Posterior cingulate gyrus (tissue), 11 donors: ENCODE measurements at regions not wholly inside any gene's neighbourhood (a gene's known extent, or its start where the extent isn't known, plus 50 kb on each side); places are given as distances from the start of the nearest gene placed in this dataset.
"Not testable (repeated sequence)": the region's sequence is repeated elsewhere in the genome, so short reads cannot be mapped to it uniquely, and the experiment has no call there.

Experiments
- DNase-seq, 10 donors: peaks; one replicate each; pipeline versions ENCODE4 v3.0.0 to v3.0.0-alpha.2; 2020 to 2021; ENCODE audit warnings: mixed read lengths in 3 of 10
- intact Hi-C: fragments of 100-400 bp; cut with DNase I; formaldehyde crosslinking; loops from one replicate; pipeline ENCODE4 v1.15.1; 2023

DNA sequence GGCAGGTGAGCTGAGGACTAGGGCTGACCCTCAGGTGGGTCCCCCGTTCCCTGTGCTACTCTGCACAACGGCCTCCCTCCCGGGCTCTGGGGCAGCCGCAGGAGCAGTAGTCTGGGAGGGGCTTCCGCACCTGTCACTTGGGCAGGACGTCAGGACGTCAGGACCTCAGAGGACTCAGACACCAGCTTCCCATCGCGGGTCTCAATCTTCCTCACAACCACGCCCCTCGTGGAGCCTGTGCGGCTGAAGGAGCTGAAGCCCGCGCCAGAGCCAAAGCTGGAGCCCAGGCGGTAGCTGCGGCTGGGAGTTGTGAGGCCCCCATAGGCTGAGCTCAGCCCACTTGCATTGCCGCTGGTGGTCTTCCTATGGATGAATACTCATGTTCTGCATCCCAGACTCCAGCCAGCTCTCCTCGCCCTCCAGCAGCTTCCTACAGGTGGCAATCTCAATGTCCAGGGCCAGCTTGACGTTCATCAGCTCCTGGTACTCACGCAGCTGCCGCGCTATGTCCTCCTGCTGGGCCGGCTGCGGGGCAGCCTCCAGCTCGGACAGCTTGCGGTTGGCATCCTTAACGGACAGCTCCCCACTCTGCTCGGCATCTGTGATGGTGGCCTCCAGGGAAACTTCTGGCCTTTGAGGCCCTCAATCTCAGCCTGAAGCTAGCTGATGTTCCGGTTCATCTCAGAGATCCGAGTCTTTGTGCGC is 381.4 kb upstream of the RGMB start:
- intact Hi-C loops, result no loop called here
- DNase-seq, result peak in 2 of 10 donors; percentile 74 to 79

DNA sequence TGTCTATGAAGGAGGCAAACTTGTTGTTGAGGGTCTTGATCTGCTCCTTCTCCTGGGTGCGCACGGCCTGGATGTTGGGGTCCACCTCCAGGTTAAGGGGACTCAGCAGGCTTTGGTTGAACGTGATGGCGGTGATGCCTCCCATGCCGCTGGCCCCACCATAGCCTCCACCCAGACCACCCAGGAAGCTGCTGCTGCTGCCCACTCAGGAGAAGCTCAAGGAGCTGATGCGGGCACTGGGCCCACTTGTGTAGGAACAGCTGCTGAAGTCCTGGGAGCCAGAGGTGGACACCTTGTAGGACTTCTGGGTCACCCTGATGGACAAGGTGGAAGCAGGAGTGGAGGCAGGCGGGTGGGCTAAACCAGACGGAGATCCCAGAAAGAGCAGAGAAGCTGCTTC is 380.3 kb upstream of the RGMB start:
- intact Hi-C loops, result not testable (repeated sequence)
- peak in 2 of 10 donors; percentile 46 to 76 for DNase-seq

DNA sequence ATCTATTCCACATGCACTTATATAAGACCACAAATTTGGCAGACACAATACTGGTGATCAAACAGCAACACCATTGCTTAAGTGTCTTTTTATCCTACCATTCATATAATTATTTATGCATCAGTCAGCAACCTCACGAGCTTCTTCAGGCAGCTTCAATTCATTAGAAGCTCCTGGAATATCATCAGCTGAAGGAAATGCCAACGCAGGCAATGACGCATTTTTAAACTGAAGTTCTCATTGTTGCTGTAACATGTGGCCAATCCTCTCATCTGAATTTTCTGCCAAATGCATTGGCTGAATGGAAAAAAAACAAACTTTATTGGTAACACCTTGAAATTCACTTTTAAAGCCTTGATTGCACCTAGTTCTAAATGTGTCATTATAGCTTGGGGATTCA is 376.4 kb upstream of the RGMB start:
- intact Hi-C loops, result no loop called here
- DNase-seq, result no peak

DNA sequence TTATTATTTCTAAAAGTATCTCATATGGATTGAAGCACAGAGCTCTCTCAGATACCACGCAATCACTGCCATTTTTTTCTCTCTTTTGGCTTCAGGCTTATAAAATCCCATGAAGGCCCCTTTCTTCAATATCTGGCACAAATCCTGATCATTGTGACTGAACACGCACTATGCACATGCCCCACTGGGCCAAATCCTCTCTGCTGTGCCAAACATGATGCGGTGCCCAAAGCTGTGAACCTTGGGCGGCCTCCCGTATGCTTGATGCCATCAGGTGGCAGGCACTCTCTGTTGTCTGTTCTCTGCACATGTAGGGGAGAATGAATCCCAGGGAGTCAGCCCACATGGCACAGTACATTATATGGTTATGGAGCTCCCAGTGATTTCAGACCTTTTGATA is 375.0 kb upstream of the RGMB start:
- peak in 4 of 10 donors; percentile 39 to 76 (median 52) for DNase-seq
- intact Hi-C loops, result no loop called here

DNA sequence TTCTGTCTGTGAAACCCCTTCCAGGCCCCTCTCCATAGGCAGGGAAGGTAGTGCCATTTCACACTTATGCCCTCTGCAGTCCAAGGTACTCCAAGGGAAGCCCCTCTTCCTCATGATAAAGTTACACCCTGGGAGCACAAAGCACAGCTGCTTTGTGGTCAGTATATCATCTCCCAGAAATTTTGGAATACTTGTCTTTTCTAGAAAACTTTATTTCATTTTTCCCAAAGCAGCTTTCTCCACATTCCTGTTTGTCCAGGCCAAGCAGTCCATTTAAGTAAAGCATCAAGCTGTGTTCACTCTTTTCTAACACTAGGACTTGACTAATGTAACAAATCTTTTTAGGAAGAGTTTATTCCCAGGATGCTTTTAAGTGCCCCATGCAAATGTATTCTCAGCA is 371.8 kb upstream of the RGMB start:
- DNase-seq, result no peak
- intact Hi-C loops, result no loop called here

DNA sequence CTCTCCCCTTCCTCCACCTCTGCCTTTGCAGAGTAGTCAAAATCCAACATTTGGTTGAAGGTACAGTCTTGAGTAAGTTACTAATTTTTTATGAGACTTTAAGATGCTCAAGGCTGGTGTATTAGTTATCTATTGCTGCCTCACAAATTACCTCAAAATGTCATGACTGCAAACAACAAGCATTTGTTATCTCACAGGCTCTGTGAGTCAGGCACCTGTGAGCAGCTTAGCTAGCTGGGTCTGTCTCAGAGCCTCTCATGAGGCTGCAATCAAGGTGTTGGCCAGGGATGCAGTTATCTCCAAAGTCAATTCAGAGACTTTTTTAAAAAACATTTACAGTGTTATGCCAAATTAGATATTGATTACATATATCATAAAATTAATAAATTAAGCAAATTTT is 371.3 kb upstream of the RGMB start:
- intact Hi-C loops, result no loop called here
- DNase-seq, result no peak

DNA sequence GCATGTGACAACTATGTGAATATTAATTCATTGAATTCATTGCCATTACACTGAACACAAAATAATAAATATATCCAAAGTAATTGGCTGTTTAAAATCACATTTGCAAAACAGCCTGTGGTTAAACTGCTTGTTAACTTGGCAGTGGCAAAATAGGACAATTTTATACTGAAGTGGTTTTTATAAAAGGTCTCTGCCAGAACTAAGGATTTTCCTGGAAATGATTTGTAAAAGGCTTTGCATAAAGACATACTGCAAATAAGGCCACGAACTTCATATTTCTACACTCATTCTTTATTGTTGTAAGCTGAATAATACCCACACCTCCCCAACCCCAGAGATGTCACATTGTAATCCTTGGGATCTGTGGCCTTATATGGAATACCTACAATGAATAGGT is 370.3 kb upstream of the RGMB start:
- DNase-seq, result no peak
- intact Hi-C loops, result no loop called here

DNA sequence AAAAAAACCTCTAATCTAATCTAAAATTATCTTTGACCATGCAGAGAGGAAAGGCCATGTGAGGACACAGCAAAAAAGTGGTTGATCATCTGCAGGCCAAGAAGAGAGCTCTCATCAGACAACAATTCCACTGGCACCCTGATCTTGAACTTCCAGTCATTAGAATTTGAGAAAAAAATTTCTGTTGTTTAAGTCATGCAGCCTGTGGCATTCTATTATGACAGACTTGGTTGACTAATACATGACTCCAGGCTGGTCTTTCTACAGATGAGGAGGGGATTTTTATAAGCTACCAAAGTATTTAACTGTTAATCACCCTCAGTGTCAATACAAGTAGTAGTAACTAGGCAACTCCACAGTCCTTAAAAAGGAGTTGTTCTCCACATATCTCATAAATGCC is 358.5 kb upstream of the RGMB start:
- intact Hi-C loops, result no loop called here
- DNase-seq, result no peak

DNA sequence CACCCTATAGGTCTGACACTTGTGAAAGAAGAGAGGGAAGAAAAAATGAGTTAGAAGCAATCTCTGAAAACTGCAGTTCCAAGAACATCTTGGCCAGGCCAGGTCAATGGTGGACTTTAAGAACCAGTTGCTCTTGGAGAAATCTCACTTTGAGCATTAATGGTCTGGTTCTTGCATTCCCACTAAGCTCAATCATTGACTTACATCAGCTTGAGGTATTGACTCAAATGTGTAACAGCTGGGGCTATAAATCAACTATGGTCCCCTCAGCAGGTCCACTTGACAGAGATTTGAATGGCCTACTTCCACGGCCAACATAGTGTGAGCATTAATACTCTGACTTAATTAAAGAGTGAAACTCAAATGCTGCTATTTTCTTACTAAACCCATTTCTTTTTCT is 357.8 kb upstream of the RGMB start:
- DNase-seq, result no peak
- intact Hi-C loops, result no loop called here

DNA sequence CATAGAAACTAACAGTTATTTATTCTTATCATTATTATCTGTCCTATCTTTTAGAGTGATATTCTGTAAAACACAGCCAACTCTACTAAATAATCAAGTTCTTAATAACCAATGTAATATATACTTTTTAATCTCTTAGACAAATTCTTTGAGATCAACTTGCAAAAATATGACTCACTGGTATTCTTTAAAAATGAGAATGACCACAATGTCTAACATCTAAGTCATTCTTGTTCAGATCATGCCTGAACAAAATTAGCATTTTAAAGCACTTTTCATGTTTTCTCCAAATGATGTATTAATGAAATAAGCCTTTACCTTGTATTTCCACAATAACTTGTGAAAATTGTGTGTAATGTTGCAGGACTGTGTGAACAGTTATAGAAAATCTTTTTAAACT is 356.9 kb upstream of the RGMB start:
- no peak for DNase-seq

DNA sequence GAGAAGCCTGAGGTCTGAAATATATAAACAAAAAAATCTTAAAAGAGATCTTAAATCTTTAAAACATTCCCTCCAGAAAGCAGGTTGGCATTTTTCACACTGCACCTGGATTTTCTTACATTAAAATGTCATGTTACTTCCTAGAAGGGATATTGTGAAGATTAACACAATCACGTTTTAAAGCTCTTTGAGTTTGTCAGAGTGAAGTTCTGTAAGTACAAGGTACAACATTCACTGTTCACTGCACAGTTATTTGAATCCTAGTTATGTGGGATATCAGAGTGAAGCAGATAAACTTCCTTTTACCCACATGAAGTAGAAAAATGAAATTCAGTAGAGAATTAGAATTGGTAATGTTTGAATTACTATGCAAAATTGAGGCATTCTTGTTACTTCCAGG is 353.6 kb upstream of the RGMB start:
- no peak for DNase-seq
- intact Hi-C loops, result no loop called here

More for the DNA sequence above, 356.9 kb upstream of the RGMB start:
- intact Hi-C loops, result no loop called here

DNA sequence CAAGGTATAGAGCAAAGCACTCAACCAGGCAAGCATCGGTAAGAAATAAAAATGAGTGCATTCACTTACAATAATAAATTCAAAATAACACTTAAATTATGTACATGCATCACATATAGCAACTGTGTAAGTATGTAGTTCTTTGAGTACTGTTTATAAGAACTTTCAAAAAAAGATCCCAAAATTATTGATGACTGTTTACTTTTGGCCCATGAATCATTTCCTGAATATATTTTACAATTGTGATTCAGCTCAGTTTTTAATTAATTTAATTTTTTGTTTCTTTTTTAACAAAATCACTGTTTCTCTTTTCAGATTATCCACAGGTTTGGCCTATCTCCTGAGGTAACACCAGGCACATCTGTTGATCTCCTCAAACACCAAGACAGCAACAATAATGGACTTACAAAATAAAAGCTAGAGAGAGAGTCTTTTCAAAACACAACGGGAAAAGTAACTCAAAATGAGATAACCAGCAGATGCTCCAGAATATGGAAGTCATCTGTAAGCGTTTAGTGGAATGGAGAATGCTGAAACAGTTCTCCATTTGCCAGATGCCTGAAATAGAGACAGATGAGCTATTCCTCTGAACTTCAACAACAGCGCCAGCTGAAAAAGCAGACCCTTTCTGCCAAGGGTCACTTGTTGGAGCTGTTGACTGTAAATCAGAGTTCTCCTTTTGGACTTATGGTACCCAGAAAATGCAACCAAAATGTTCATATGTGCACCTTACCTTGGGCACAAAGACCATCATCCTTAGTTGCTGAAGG is 348.6 kb upstream of the RGMB start:
- intact Hi-C loops, result no loop called here

DNA sequence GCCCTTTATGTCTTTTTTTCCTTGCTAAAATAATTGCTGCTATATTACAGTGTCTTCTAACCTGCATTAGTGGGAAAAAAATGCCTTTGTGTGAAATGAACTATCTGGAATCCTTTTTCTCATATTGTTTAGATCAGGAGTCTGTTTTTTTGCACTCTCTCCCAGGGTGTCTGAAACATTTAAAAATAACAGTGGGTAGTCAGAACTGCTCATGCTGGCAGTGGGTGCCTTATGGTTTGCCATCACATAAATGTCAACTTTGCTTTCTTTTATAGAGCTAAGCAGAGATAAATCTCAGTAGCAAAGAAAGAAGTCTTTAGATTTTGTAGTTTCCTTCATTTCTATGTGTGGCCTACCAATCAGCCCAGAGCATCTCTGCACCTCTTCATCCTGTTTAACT is 347.8 kb upstream of the RGMB start:
- intact Hi-C loops, result no loop called here
- peak in 1 of 10 donors; percentile 67 for DNase-seq

More for the DNA sequence above, 348.6 kb upstream of the RGMB start:
- no peak for DNase-seq

DNA sequence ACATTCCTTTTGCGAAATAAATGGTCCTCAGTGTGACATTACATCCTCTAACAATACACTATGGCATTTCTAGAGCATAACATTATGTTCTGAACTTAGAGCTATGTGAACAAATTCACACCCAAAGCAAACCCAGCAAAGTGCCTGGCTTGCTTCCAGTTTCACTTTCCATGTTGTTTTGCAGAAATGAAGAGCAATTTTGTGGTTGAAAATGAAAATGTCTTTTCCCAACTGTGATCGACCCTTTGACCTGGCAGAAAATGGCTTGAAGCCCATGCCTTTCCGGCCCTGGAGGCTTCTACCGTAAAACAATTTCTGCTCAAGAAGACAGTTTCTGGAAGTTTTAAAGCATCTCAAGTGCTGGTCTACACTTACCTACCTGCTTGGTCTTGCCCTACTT is 344.7 kb upstream of the RGMB start:
- peak in 1 of 10 donors; percentile 2 for DNase-seq
- intact Hi-C loops, result no loop called here

DNA sequence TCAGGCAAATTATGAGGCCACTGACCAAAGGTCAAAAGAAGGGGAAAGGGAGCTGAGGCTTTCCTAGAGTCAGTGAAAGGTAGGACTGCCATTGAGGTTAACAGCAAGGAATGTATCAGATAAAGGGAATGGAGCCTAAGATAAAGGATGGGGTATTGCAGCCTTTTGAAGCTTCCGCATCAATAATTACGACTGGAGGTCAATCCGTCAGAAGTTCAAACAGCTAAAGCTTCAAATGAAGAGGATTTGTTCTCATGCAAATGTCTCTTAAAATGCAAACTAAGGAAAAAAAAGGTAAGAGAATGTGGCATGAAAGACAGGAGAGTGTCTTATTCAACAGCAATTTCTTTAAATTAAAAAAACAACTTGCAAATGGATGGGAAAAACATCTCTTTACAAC is 341.1 kb upstream of the RGMB start:
- intact Hi-C loops, result no loop called here
- no peak for DNase-seq

DNA sequence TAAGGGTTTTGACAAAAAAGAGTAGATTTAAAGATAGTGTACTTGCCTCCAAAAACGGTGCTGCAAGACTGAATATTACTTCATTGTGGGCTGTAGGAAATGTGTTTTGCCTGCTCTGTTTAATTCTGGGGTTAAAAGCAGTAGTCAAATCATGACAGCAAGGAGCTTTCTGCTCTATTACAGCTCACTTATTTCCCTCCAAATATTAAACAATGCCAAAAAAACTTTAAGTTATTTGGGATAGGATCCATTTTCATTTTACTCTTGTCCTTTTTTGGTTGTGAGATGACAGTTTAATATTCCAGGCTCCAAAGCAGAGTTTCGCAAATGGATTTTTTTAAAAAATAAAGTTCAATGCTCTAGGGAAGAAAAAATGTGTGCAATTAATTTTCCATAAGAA is 340.4 kb upstream of the RGMB start:
- intact Hi-C loops, result no loop called here
- no peak for DNase-seq

DNA sequence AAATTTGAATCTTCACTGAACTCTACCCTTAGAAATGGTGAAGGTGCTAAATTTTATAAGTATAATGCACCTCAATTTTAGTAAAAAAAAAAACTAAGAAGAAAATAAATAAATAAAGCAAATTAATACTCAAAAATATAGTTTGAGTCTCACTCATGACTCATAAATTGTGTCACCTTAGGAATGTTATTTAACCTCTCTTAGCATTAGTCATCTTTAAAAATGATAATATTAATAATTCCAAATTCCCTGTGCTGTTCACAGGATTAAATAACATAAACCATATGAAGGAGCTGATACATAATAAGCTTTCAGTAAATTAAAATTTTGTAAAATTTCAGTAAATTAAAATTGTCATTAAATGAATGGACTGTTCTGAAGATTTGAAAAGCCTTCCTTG is 339.8 kb upstream of the RGMB start:
- DNase-seq, result no peak
- intact Hi-C loops, result no loop called here

DNA sequence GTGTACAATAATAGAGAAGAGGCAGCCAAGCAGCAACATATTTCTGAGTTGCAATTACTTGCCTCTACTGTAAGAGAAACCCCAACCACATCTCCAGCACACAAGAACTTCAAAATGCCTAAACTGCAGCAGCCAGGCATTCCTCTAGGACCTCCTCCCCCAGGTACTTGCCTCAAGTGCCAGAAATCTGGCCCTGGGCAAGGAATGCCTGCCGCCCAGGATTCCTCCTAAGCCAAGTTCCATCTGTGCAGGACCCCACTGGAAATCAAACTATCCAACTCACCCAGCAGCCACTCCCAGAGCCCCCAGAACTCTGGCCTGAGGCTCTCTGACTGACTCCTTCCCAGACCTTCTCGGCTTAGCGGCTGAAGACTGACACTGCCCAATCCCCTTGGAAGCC is 336.8 kb upstream of the RGMB start:
- peak in 1 of 10 donors; percentile 49 for DNase-seq
- intact Hi-C loops, result no loop called here

DNA sequence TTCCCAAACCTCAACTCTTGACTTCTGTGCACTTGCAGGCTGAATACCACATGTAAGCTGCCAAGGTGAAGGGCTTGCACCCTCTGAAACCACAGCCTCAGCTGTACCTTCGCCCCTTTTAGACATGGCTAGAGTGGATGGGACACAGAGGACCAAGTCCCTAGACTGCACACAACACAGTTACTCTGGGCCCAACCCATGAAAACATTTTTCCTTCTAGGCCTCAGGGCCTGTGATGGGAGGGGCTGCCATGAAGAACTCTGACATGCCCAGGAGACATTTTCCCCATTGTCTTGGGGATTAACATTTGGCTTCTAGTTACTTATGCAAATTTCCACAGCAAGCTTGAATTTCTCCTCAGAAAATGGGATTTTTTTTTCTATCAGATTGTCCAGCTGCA is 331.0 kb upstream of the RGMB start:
- no peak for DNase-seq
- intact Hi-C loops, result no loop called here

DNA sequence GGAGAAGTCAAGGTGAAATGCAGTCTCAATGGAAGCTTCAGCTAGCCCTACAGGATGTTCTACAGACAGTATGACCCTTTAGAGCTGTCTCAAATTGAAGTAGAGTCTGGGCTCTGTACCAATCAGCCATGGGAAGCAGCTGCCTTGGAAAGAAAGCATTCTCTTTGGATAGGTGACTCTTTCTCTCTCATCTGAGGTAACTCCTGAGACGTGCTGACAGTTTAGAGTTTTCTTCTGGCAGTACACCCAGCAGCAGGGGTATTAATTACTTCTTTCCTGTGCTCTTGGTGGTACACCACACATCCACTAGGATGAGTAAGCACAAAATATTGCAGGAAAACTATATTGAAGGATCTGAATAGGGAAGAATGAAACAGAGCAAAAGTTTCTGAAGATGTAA is 329.6 kb upstream of the RGMB start:
- no peak for DNase-seq
- intact Hi-C loops, result no loop called here

DNA sequence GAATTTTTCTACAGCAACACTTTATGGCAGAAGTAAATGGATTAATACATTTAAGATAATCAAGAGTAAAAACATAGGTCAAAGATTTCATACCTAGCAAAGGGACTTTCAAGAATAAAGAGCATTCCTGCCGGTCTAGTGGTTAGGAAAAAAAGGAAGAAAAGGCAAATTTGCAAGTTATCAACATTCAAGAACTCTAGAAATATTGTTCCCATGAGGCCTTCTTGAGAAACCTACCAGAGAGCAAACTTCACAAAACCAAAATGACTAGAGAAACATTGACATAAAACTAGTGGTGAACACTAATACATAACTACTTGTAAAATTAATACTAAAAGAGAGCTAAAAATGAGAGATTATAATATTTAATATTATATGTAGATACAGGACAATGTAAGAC is 320.2 kb upstream of the RGMB start:
- no peak for DNase-seq
- intact Hi-C loops, result no loop called here

DNA sequence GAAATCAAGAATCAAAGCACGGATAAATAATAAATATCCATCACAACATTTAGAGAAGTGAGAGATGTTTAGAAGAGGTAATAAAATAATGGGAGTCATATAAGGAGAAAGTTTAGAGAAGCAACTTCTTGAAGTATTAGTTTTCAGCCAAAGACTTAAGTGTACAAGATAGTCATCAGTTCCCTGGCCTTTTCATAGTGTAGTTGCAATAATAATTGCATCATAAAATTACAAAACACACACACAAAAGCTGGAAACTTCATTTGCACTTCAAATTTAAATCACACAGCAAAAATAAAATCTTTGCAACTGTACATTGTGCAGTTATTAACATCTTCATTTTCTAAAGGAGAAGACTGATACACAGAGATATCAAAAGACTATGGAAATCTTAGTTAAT is 319.1 kb upstream of the RGMB start:
- no peak for DNase-seq
- intact Hi-C loops, result no loop called here
